ENCODE measurements at regions not wholly inside any gene's neighbourhood (a gene's known extent, or its start where the extent isn't known, plus 50 kb on each side); places are given as distances from the start of the nearest gene placed in this dataset.
A peak's percentile ranks its signal among the peaks of the same experiment; 100 is the strongest.

DNA sequence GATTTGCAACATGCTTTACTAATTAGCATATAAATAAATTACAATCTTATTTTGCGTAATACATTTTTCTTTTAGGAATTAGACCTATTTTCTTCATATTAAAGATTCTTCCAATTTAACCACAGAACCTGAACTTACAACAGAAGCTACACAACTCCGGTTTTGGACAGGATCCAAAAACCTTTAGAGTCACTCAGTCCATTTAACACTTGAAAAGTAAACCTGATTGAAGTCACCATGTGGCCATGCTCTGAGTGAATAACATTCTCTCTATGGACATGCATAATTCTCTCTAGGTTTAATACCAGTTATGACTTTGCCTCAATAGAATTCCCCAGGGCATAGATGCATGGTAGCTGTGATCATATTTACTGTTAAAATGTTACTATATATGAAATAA is 751.0 kb downstream of the VGLL3 start:
- POLR2A ChIA-PET = no interaction called here
- Mint-ChIP-seq H3K4me3 (no peak overlapping the region), H3K36me3 (peaks cover 6% of the 10 kb centered on the region), H3K9me3 (peaks cover 6% of the 10 kb centered on the region), H3K27ac (no peak overlapping the region), H3K27me3 (ENCODE audit: low read depth) (no peaks in the 10 kb centered on the region), H3K4me1 (peaks cover 33% of the 10 kb centered on the region)
- TF ChIP-seq ATF3 (CRISPR knock-in tag; conservative IDR thresholded peaks at IDR 0.05) (no peak), SMAD4 (CRISPR knock-in tag; IDR thresholded peaks at IDR 0.05) (no peak), RELA (CRISPR knock-in tag; IDR thresholded peaks at IDR 0.05; ENCODE audit: borderline replicate concordance) (no peak), JUN (CRISPR knock-in tag; IDR thresholded peaks at IDR 0.05) (no peak), SP1 (CRISPR knock-in tag; conservative IDR thresholded peaks at IDR 0.05) (no peak)
- TF ChIP-seq, protein P1, sequence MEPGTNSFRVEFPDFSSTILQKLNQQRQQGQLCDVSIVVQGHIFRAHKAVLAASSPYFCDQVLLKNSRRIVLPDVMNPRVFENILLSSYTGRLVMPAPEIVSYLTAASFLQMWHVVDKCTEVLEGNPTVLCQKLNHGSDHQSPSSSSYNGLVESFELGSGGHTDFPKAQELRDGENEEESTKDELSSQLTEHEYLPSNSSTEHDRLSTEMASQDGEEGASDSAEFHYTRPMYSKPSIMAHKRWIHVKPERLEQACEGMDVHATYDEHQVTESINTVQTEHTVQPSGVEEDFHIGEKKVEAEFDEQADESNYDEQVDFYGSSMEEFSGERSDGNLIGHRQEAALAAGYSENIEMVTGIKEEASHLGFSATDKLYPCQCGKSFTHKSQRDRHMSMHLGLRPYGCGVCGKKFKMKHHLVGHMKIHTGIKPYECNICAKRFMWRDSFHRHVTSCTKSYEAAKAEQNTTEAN (CRISPR knock-in tag; IDR thresholded peaks at IDR 0.05) = no peak
- DNase-seq (ENCODE audit: low spot score) (no peak), ATAC-seq (no peak)
- CTCF ChIA-PET = no interaction called here

DNA sequence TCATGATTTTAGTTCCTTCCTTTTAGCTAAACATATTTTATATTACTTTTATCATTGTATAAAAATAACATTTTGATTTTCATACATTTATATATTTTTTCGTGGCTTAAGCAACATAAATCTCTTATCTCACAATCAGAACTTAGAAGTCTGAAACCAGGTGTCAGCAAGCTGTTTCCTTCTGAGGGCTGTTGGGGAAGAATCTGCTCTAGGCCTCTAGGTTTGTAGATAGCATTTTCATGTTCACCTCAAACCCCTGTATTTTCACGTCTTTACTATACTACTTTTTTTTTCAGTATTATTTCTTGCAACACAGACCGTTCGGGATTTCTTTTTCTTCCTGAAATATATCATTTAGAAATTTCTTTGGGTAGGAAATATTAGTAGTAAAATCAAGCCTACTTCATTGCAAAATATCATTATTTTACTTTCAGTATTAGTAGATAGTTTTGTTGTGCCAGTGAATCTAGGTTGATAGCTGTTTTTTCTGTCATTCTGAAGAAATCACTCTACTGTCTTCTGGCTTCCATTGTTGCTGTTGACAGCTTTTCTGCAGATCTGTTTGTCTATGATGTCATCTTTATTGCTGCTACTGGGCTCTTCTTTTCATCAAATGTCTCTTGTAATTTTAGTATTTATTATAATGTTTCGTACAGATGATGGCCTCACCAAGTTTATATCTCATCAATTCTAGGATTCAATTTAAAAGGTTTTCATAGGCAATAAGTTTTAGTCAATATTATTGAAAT is 756.3 kb downstream of the VGLL3 start:
- Mint-ChIP-seq H3K4me1 (peaks cover 31% of the 10 kb centered on the region), H3K27me3 (ENCODE audit: low read depth) (no peaks in the 10 kb centered on the region), H3K4me3 (no peak overlapping the region), H3K27ac (peak overlapping the region; percentile 26), H3K9me3 (peaks cover 6% of the 10 kb centered on the region), H3K36me3 (peaks cover 6% of the 10 kb centered on the region)
- TF ChIP-seq GTF2I (CRISPR knock-in tag; conservative IDR thresholded peaks at IDR 0.05) = no peak
- TF ChIP-seq CREB1 (CRISPR knock-in tag; IDR thresholded peaks at IDR 0.05) = no peak
- POLR2A ChIA-PET = no interaction called here
- ATAC-seq = no peak
- DNase-seq (ENCODE audit: low spot score) = no peak
- CTCF ChIA-PET = interaction anchor here (0.7 to 1.5 kb wide), 2 partner anchors 10 to 15 kb away, joined by 3 to 7 read pairs; no protein-coding TSS in a partner anchor

DNA sequence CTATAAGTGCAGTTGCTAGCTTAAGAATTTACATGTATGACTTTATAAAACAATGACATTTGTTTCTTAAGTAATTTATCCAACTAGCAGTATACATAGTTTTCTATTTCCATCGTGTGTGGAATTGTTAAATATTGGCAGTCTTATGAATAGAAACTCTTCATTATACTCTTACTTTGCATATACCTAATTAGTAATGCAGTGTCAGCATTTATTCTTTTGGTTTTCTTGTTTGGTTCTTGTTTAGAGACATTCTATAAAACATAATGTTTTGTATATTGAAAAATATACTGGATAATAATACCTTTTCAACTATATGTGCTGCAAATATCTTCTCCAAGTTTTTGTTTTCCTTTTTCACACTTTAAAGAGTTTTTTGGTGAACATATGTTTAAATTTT is 760.2 kb downstream of the VGLL3 start:
- H3K27ac Mint-ChIP-seq = no peak overlapping the region
- ChIA-PET POLR2A (no interaction called here), CTCF (no interaction called here)
- H3K36me3 Mint-ChIP-seq = no peaks in the 10 kb centered on the region
- DNase-seq (ENCODE audit: low spot score) = no peak
- no peak for TF ChIP-seq NR3C1 (CRISPR knock-in tag; conservative IDR thresholded peaks at IDR 0.05; ENCODE audit: low read depth)
- TF ChIP-seq GABPB1 (CRISPR knock-in tag; IDR thresholded peaks at IDR 0.05) = no peak
- no peak for TF ChIP-seq ZNF138 (CRISPR knock-in tag; conservative IDR thresholded peaks at IDR 0.05)
- TF ChIP-seq NR2C2 (CRISPR knock-in tag; IDR thresholded peaks at IDR 0.05) = no peak
- no peak for ATAC-seq
- H3K4me3 Mint-ChIP-seq = no peak overlapping the region
- peaks cover 11% of the 10 kb centered on the region for H3K4me1 Mint-ChIP-seq
- no peaks in the 10 kb centered on the region for H3K27me3 Mint-ChIP-seq (ENCODE audit: low read depth)
- H3K9me3 Mint-ChIP-seq = no peaks in the 10 kb centered on the region

- ATAC-seq (no peak), DNase-seq (ENCODE audit: low spot score) (no peak)
- H3K9me3 Mint-ChIP-seq = no peaks in the 10 kb centered on the region
- H3K27ac Mint-ChIP-seq = no peak overlapping the region
- no peak overlapping the region for H3K4me3 Mint-ChIP-seq
- no peaks in the 10 kb centered on the region for H3K36me3 Mint-ChIP-seq
- CTCF ChIA-PET = no interaction called here
- POLR2A ChIA-PET = no interaction called here
- H3K27me3 Mint-ChIP-seq (ENCODE audit: low read depth) = no peaks in the 10 kb centered on the region
- H3K4me1 Mint-ChIP-seq = peaks cover 3% of the 10 kb centered on the region
- TF ChIP-seq PRRX2 (CRISPR knock-in tag; IDR thresholded peaks at IDR 0.05) = no peak
- TF ChIP-seq FOXK1 (CRISPR knock-in tag; IDR thresholded peaks at IDR 0.05) = no peak
- no peak for TF ChIP-seq FOXJ3 (CRISPR knock-in tag; IDR thresholded peaks at IDR 0.05; ENCODE audit: borderline replicate concordance)
- no peak for TF ChIP-seq ZNF416 (CRISPR knock-in tag; IDR thresholded peaks at IDR 0.05)
- TF ChIP-seq JUN (CRISPR knock-in tag; IDR thresholded peaks at IDR 0.05) = no peak
- TF ChIP-seq NR1H2 (CRISPR knock-in tag; IDR thresholded peaks at IDR 0.05) = no peak
- no peak for TF ChIP-seq KAT7 (CRISPR knock-in tag; IDR thresholded peaks at IDR 0.05; ENCODE audit: borderline replicate concordance)
- TF ChIP-seq, protein P2, sequence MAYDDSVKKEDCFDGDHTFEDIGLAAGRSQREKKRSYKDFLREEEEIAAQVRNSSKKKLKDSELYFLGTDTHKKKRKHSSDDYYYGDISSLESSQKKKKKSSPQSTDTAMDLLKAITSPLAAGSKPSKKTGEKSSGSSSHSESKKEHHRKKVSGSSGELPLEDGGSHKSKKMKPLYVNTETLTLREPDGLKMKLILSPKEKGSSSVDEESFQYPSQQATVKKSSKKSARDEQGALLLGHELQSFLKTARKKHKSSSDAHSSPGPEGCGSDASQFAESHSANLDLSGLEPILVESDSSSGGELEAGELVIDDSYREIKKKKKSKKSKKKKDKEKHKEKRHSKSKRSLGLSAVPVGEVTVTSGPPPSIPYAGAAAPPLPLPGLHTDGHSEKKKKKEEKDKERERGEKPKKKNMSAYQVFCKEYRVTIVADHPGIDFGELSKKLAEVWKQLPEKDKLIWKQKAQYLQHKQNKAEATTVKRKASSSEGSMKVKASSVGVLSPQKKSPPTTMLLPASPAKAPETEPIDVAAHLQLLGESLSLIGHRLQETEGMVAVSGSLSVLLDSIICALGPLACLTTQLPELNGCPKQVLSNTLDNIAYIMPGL (CRISPR knock-in tag; IDR thresholded peaks at IDR 0.05) = no peak
- TF ChIP-seq, protein P3, sequence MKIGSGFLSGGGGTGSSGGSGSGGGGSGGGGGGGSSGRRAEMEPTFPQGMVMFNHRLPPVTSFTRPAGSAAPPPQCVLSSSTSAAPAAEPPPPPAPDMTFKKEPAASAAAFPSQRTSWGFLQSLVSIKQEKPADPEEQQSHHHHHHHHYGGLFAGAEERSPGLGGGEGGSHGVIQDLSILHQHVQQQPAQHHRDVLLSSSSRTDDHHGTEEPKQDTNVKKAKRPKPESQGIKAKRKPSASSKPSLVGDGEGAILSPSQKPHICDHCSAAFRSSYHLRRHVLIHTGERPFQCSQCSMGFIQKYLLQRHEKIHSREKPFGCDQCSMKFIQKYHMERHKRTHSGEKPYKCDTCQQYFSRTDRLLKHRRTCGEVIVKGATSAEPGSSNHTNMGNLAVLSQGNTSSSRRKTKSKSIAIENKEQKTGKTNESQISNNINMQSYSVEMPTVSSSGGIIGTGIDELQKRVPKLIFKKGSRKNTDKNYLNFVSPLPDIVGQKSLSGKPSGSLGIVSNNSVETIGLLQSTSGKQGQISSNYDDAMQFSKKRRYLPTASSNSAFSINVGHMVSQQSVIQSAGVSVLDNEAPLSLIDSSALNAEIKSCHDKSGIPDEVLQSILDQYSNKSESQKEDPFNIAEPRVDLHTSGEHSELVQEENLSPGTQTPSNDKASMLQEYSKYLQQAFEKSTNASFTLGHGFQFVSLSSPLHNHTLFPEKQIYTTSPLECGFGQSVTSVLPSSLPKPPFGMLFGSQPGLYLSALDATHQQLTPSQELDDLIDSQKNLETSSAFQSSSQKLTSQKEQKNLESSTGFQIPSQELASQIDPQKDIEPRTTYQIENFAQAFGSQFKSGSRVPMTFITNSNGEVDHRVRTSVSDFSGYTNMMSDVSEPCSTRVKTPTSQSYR (CRISPR knock-in tag; IDR thresholded peaks at IDR 0.05) = no peak
- TF ChIP-seq ZNF138 (CRISPR knock-in tag; conservative IDR thresholded peaks at IDR 0.05) = no peak
- no peak for TF ChIP-seq GABPB1 (CRISPR knock-in tag; IDR thresholded peaks at IDR 0.05)
- TF ChIP-seq IRF1 (CRISPR knock-in tag; IDR thresholded peaks at IDR 0.05) = no peak
- TF ChIP-seq ZNF219 (CRISPR knock-in tag; IDR thresholded peaks at IDR 0.05; ENCODE audit: borderline replicate concordance) = no peak
- TF ChIP-seq SOX15 (CRISPR knock-in tag; IDR thresholded peaks at IDR 0.05) = no peak
- TF ChIP-seq ZMAT4 (CRISPR knock-in tag; IDR thresholded peaks at IDR 0.05) = no peak
- no peak for TF ChIP-seq SMAD4 (CRISPR knock-in tag; IDR thresholded peaks at IDR 0.05)
- TF ChIP-seq NR3C1 (CRISPR knock-in tag; conservative IDR thresholded peaks at IDR 0.05; ENCODE audit: low read depth) = no peak
Measured at GRCh38 chr3:86229775-86230094, 761.2 kb downstream of the VGLL3 start.

Data from WTC11 (cell line).